ENCODE measurements at regions not wholly inside any gene's neighbourhood (a gene's known extent, or its start where the extent isn't known, plus 50 kb on each side); places are given as distances from the start of the nearest gene placed in this dataset.

GRCh38 chr12:77388445-77389265 lies 323.3 kb upstream of the E2F7 start:
- no peak for DNase-seq

- DNase-seq = no peak
Measured at GRCh38 chr12:77387671-77388070, 322.3 kb upstream of the E2F7 start.

- DNase-seq = no peak
Measured at GRCh38 chr12:77387214-77387613, 321.8 kb upstream of the E2F7 start.

- no peak for DNase-seq
Measured at GRCh38 chr12:77384941-77385340, 319.6 kb upstream of the E2F7 start.

- no peak for DNase-seq
Measured at GRCh38 chr12:77382096-77382742, 316.9 kb upstream of the E2F7 start.

- DNase-seq = no peak
Measured at GRCh38 chr12:77377622-77378021, 312.3 kb upstream of the E2F7 start.

GRCh38 chr12:77377116-77377515 lies 311.7 kb upstream of the E2F7 start:
- DNase-seq = no peak

GRCh38 chr12:77374673-77375072 lies 309.3 kb upstream of the E2F7 start:
- no peak for DNase-seq

GRCh38 chr12:77372494-77372893 lies 307.1 kb upstream of the E2F7 start:
- no peak for DNase-seq

- DNase-seq = no peak
Measured at GRCh38 chr12:77372026-77372425, 306.7 kb upstream of the E2F7 start.

GRCh38 chr12:77368379-77368778 lies 303.0 kb upstream of the E2F7 start:
- no peak for DNase-seq

- no peak for DNase-seq
Measured at GRCh38 chr12:77366616-77367015, 301.2 kb upstream of the E2F7 start.

- no peak for DNase-seq
Measured at GRCh38 chr12:77364400-77364799, 299.0 kb upstream of the E2F7 start.

GRCh38 chr12:77362509-77363210 lies 297.3 kb upstream of the E2F7 start:
- DNase-seq = no peak

GRCh38 chr12:77357655-77358054 lies 292.3 kb upstream of the E2F7 start:
- DNase-seq = no peak

GRCh38 chr12:77354766-77355362 lies 289.5 kb upstream of the E2F7 start:
- no peak for DNase-seq

GRCh38 chr12:77352946-77353345 lies 287.6 kb upstream of the E2F7 start:
- no peak for DNase-seq

GRCh38 chr12:77351860-77352259 lies 286.5 kb upstream of the E2F7 start:
- DNase-seq = no peak

GRCh38 chr12:77349689-77350370 lies 284.5 kb upstream of the E2F7 start:
- DNase-seq = no peak

GRCh38 chr12:77347017-77347416 lies 281.6 kb upstream of the E2F7 start:
- no peak for DNase-seq

GRCh38 chr12:77345336-77345735 lies 280.0 kb upstream of the E2F7 start:
- DNase-seq = no peak

GRCh38 chr12:77344651-77345050 lies 279.3 kb upstream of the E2F7 start:
- no peak for DNase-seq

- DNase-seq = no peak
Measured at GRCh38 chr12:77343291-77343690, 277.9 kb upstream of the E2F7 start.
